Calu3 (cell line): ENCODE measurements at regions not wholly inside any gene's neighbourhood (a gene's known extent, or its start where the extent isn't known, plus 50 kb on each side); places are given as distances from the start of the nearest gene placed in this dataset.

Source experiments
- BruUV-seq: library from RNA; stranded (reverse); fragments of 400-500 nt; replicated peaks from 2 replicates; lab custom pipeline; 2021; lab: Mats Ljungman, UMichigan
- CTCF ChIA-PET: fragments of 300-600 bp; sonication (Branson Sonifier 250); formaldehyde crosslinking; loops from one replicate; lab custom pipeline; 2022; ENCODE audit warnings: antibody characterized with exemption; lab: Charles Lee
- DNase-seq: peaks from one replicate; pipeline ENCODE4 v3.0.0; 2022
- H3K27ac Mint-ChIP-seq: one replicate; pipeline ENCODE4 v1.8.0; 2022; ENCODE audit warnings: mixed read lengths; ENCODE audit not compliant: unreplicated experiment
- H3K27me3 Mint-ChIP-seq: one replicate; pipeline ENCODE4 v1.8.0; 2022; ENCODE audit warnings: mixed read lengths; ENCODE audit not compliant: unreplicated experiment
- H3K36me3 Mint-ChIP-seq: one replicate; pipeline ENCODE4 v1.8.0; 2022; ENCODE audit warnings: mild to moderate bottlenecking, moderate library complexity, mixed read lengths; ENCODE audit not compliant: insufficient read depth, unreplicated experiment
- H3K4me1 Mint-ChIP-seq: one replicate; pipeline ENCODE4 v1.8.0; 2022; ENCODE audit warnings: mild to moderate bottlenecking, low read depth, mixed read lengths; ENCODE audit not compliant: unreplicated experiment
- H3K4me3 Mint-ChIP-seq: one replicate; pipeline ENCODE4 v1.8.0; 2022; ENCODE audit warnings: mild to moderate bottlenecking, low read depth, moderate library complexity, mixed read lengths; ENCODE audit not compliant: unreplicated experiment
- H3K9me3 Mint-ChIP-seq: one replicate; pipeline ENCODE4 v1.8.0; 2022; ENCODE audit warnings: low read depth, mixed read lengths; ENCODE audit not compliant: unreplicated experiment
- intact Hi-C: fragments of 100-400 bp; cut with micrococcal nuclease; formaldehyde crosslinking; loops from one replicate; pipeline ENCODE4 v1.10.0; 2022; ENCODE audit not compliant: unreplicated experiment
- TF ChIP-seq, protein P1 (sequence below): fragments of 200-600 bp; IDR thresholded peaks from one replicate; pipeline ENCODE4 v1.8.0; 2022; ENCODE audit warnings: antibody characterized with exemption; ENCODE audit not compliant: unreplicated experiment

DNA sequence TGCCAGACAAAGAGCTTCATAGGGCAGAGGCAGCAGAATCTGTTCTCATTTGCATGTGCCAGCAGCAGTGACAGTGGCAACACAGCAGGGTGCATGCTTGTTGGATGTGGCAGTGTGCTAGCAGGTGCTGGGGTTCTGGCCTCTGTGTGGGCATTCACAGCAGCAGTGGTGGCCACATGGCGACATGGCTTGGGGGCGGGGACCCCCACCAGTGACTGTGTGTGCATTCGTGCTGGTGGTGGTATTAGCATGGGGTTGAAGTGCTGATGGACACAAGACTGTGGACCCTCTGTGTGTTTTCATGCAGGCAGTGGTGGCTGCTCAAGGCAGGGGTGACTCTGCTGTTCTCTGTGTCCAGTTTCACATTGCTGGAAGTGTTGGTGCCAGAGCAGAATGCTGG lies 183.2 kb upstream of the PDE4D start:
- Mint-ChIP-seq H3K4me3 (no peak overlapping the region), H3K9me3 (no peaks in the 10 kb centered on the region), H3K27me3 (peaks cover 45% of the 10 kb centered on the region), H3K27ac (no peak overlapping the region), H3K4me1 (no peaks in the 10 kb centered on the region), H3K36me3 (no peaks in the 10 kb centered on the region)
- intact Hi-C loops: no loop called here
- no peak for DNase-seq
- TF ChIP-seq, protein P1, sequence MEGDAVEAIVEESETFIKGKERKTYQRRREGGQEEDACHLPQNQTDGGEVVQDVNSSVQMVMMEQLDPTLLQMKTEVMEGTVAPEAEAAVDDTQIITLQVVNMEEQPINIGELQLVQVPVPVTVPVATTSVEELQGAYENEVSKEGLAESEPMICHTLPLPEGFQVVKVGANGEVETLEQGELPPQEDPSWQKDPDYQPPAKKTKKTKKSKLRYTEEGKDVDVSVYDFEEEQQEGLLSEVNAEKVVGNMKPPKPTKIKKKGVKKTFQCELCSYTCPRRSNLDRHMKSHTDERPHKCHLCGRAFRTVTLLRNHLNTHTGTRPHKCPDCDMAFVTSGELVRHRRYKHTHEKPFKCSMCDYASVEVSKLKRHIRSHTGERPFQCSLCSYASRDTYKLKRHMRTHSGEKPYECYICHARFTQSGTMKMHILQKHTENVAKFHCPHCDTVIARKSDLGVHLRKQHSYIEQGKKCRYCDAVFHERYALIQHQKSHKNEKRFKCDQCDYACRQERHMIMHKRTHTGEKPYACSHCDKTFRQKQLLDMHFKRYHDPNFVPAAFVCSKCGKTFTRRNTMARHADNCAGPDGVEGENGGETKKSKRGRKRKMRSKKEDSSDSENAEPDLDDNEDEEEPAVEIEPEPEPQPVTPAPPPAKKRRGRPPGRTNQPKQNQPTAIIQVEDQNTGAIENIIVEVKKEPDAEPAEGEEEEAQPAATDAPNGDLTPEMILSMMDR: no peak
- BruUV-seq: no TSS peak
- CTCF ChIA-PET: no interaction called here

DNA sequence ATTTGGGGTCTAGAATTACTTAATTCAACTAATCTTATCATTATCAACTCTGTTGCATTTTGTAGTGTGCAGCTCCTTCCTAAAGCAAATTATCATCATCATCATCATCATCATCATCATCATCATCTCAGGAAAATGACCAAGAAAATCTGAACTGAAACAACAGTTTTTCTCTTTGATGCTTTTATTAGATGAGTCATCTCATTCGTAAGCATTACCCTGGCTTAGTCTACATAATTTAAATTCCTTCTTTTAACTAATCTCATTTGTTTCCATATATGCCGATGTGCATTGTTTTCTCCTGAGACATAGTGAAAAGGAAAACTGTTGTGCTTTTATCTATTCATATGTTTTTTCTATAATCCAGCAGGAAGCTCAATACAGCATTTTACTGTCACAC lies 173.0 kb upstream of the PDE4D start:
- intact Hi-C loops: loop anchor here (5.0 kb wide), 1 partner anchor 254 kb away; no protein-coding TSS in a partner anchor
- Mint-ChIP-seq H3K4me3 (no peak overlapping the region), H3K36me3 (no peaks in the 10 kb centered on the region), H3K27me3 (no peaks in the 10 kb centered on the region), H3K4me1 (peaks cover 8% of the 10 kb centered on the region), H3K9me3 (no peaks in the 10 kb centered on the region), H3K27ac (no peak overlapping the region)
- CTCF ChIA-PET: interaction anchor here (0.6 kb wide), 1 partner anchor 471 kb away, joined by 3 read pairs; no protein-coding TSS in a partner anchor
- DNase-seq: no peak
- TF ChIP-seq, protein P1: no peak
- no TSS peak for BruUV-seq

DNA sequence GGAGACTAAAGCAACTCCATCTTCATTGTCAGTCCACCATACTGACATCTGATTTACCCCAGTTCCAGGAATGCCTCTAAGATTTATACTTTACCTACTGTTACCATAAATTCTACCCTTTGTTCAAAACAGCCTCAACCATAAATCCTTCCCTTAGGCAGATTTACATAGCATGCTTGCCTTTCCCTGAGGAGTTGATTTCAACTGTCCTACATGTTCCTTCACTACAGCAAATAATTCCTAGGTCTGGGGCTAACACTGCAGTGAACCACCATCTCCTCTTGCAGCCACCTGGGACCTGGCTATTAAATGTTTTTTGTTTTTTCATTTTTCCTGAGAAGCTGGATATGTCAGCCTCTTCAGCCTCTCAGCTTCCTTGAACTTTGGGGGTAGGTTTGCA lies 166.9 kb upstream of the PDE4D start:
- TF ChIP-seq, protein P1: no peak
- H3K4me3 Mint-ChIP-seq: no peak overlapping the region
- peaks cover 10% of the 10 kb centered on the region for H3K4me1 Mint-ChIP-seq
- H3K27me3 Mint-ChIP-seq: no peaks in the 10 kb centered on the region
- CTCF ChIA-PET: no interaction called here
- intact Hi-C loops: no loop called here
- no TSS peak for BruUV-seq
- DNase-seq: no peak
- H3K9me3 Mint-ChIP-seq: no peaks in the 10 kb centered on the region
- H3K36me3 Mint-ChIP-seq: no peaks in the 10 kb centered on the region
- no peak overlapping the region for H3K27ac Mint-ChIP-seq

DNA sequence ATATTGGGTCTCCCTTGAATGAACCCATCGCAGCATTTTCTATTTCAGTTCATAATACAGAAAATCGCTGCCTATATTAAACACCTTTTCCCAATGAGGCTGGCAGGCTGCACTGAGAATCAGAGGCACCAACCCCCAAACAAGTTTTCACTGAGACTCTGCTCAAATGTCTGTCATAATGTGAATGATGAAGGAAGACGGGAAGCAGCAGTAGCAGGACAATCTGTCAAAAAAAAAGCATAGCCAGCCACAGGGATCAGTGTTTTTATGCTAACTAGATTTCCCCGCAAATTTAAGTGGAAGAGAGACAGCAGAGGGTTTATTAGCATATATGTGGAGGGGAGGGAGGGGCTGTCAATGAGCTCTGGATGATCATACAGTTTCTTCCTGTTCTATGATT lies 162.7 kb upstream of the PDE4D start:
- BruUV-seq: no TSS peak
- Mint-ChIP-seq H3K36me3 (no peaks in the 10 kb centered on the region), H3K4me1 (peaks cover 20% of the 10 kb centered on the region), H3K9me3 (peaks cover 5% of the 10 kb centered on the region), H3K27ac (no peak overlapping the region), H3K27me3 (no peaks in the 10 kb centered on the region), H3K4me3 (no peak overlapping the region)
- DNase-seq: no peak
- TF ChIP-seq, protein P1: no peak
- intact Hi-C loops: no loop called here
- CTCF ChIA-PET: no interaction called here
